ENCODE measurements at regions not wholly inside any gene's neighbourhood (a gene's known extent, or its start where the extent isn't known, plus 50 kb on each side); places are given as distances from the start of the nearest gene placed in this dataset.

DNA sequence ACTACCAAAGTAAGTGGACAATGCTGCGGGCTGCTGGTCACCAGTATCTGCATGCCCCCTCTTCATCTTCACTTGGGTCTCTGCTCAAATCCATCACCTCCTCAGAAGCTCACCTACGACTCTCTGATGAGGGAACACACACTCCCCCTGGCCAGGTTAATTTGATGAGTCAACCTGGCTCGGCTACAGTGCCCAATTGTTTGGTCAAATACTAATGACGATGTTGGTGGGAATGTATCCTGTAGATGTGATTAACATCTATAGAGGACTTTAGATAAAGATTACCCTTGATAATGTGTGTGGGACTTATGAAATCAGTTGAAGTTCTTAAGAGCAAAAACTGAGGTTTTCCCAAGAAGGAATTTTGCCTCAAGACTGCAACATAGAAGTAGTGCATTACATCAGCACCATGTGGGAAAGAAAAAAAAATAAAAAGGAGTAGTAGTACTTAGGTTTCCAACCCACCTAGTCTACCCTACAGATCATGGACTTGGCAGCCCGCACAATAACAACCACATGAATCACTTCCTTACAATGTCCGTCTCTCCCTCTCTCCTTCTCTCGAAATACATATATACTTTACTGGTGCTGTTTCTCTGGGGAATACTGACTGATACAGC, 467.3 kb downstream of the DNAH5 start (continued):
- TF ChIP-seq, protein P1, sequence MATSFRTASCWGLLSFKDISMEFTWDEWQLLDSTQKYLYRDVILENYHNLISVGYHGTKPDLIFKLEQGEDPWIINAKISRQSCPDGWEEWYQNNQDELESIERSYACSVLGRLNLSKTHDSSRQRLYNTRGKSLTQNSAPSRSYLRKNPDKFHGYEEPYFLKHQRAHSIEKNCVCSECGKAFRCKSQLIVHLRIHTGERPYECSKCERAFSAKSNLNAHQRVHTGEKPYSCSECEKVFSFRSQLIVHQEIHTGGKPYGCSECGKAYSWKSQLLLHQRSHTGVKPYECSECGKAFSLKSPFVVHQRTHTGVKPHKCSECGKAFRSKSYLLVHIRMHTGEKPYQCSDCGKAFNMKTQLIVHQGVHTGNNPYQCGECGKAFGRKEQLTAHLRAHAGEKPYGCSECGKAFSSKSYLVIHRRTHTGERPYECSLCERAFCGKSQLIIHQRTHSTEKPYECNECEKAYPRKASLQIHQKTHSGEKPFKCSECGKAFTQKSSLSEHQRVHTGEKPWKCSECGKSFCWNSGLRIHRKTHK (tag by site-specific recombination; IDR thresholded peaks at IDR 0.05) = no peak
- TF ChIP-seq SP2 (tag by site-specific recombination; IDR thresholded peaks at IDR 0.05) = no peak
- TF ChIP-seq, protein P2, sequence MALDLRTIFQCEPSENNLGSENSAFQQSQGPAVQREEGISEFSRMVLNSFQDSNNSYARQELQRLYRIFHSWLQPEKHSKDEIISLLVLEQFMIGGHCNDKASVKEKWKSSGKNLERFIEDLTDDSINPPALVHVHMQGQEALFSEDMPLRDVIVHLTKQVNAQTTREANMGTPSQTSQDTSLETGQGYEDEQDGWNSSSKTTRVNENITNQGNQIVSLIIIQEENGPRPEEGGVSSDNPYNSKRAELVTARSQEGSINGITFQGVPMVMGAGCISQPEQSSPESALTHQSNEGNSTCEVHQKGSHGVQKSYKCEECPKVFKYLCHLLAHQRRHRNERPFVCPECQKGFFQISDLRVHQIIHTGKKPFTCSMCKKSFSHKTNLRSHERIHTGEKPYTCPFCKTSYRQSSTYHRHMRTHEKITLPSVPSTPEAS (tag by site-specific recombination; IDR thresholded peaks at IDR 0.05) = no peak
- no peak for TF ChIP-seq ZNF837 (tag by site-specific recombination; IDR thresholded peaks at IDR 0.05)
- TF ChIP-seq, protein P3, sequence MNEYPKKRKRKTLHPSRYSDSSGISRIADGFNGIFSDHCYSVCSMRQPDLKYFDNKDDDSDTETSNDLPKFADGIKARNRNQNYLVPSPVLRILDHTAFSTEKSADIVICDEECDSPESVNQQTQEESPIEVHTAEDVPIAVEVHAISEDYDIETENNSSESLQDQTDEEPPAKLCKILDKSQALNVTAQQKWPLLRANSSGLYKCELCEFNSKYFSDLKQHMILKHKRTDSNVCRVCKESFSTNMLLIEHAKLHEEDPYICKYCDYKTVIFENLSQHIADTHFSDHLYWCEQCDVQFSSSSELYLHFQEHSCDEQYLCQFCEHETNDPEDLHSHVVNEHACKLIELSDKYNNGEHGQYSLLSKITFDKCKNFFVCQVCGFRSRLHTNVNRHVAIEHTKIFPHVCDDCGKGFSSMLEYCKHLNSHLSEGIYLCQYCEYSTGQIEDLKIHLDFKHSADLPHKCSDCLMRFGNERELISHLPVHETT (tag by site-specific recombination; IDR thresholded peaks at IDR 0.05) = no peak
- TF ChIP-seq ZBTB21 (tag by site-specific recombination; IDR thresholded peaks at IDR 0.05) = no peak
- no peak for TF ChIP-seq REPIN1 (tag by site-specific recombination; IDR thresholded peaks at IDR 0.05; ENCODE audit: low read depth)
- no peak for TF ChIP-seq OVOL3 (tag by site-specific recombination; IDR thresholded peaks at IDR 0.05)
- TF ChIP-seq ZNF221 (tag by site-specific recombination; IDR thresholded peaks at IDR 0.05; ENCODE audit: borderline replicate concordance) = no peak

DNA sequence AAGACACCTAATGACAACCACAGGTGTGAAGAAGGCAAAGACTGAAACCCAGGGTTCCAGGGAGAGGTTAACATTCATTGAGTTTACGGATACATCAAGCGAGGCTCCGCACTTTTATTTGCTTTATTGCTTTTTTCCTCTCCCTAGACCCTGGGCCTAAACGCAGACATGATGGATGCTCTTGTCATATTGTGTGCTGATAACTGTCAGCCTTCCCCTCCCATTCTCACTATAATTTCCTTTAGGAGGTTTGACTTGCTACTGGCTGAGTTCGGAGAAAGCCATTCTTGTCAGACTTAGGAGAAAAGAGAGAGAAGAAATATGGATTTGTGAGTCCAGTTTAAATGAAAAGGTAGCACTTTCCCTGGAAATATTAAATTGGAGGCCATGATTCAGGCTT, 471.6 kb downstream of the DNAH5 start:
- TF ChIP-seq, protein P4, sequence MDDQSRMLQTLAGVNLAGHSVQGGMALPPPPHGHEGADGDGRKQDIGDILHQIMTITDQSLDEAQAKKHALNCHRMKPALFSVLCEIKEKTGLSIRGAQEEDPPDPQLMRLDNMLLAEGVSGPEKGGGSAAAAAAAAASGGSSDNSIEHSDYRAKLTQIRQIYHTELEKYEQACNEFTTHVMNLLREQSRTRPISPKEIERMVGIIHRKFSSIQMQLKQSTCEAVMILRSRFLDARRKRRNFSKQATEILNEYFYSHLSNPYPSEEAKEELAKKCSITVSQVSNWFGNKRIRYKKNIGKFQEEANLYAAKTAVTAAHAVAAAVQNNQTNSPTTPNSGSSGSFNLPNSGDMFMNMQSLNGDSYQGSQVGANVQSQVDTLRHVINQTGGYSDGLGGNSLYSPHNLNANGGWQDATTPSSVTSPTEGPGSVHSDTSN (CRISPR knock-in tag; IDR thresholded peaks at IDR 0.05) = no peak
- no peak for TF ChIP-seq ZNF350 (tag by site-specific recombination; IDR thresholded peaks at IDR 0.05)
- TF ChIP-seq, protein P5, sequence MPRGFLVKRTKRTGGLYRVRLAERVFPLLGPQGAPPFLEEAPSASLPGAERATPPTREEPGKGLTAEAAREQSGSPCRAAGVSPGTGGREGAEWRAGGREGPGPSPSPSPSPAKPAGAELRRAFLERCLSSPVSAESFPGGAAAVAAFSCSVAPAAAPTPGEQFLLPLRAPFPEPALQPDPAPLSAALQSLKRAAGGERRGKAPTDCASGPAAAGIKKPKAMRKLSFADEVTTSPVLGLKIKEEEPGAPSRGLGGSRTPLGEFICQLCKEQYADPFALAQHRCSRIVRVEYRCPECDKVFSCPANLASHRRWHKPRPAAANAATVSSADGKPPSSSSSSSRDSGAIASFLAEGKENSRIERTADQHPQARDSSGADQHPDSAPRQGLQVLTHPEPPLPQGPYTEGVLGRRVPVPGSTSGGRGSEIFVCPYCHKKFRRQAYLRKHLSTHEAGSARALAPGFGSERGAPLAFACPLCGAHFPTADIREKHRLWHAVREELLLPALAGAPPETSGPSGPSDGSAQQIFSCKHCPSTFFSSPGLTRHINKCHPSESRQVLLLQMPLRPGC (tag by site-specific recombination; IDR thresholded peaks at IDR 0.05) = no peak
- no peak for TF ChIP-seq EGR2 (tag by site-specific recombination; IDR thresholded peaks at IDR 0.05; ENCODE audit: low read depth)
- no peak for TF ChIP-seq ZNF341 (tag by site-specific recombination; IDR thresholded peaks at IDR 0.05; ENCODE audit: low read depth)
- TF ChIP-seq ZBTB7A (tag by site-specific recombination; IDR thresholded peaks at IDR 0.05; ENCODE audit: low read depth) = no peak
- no peak for TF ChIP-seq ZNF624 (tag by site-specific recombination; IDR thresholded peaks at IDR 0.05)
- no peak for TF ChIP-seq ZNF48 (tag by site-specific recombination; IDR thresholded peaks at IDR 0.05)
- TF ChIP-seq, protein P6, sequence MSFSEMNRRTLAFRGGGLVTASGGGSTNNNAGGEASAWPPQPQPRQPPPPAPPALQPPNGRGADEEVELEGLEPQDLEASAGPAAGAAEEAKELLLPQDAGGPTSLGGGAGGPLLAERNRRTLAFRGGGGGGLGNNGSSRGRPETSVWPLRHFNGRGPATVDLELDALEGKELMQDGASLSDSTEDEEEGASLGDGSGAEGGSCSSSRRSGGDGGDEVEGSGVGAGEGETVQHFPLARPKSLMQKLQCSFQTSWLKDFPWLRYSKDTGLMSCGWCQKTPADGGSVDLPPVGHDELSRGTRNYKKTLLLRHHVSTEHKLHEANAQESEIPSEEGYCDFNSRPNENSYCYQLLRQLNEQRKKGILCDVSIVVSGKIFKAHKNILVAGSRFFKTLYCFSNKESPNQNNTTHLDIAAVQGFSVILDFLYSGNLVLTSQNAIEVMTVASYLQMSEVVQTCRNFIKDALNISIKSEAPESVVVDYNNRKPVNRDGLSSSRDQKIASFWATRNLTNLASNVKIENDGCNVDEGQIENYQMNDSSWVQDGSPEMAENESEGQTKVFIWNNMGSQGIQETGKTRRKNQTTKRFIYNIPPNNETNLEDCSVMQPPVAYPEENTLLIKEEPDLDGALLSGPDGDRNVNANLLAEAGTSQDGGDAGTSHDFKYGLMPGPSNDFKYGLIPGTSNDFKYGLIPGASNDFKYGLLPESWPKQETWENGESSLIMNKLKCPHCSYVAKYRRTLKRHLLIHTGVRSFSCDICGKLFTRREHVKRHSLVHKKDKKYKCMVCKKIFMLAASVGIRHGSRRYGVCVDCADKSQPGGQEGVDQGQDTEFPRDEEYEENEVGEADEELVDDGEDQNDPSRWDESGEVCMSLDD (tag by site-specific recombination; IDR thresholded peaks at IDR 0.05) = no peak
- no peak for TF ChIP-seq ZNF155 (tag by site-specific recombination; IDR thresholded peaks at IDR 0.05)
- TF ChIP-seq, protein P7, sequence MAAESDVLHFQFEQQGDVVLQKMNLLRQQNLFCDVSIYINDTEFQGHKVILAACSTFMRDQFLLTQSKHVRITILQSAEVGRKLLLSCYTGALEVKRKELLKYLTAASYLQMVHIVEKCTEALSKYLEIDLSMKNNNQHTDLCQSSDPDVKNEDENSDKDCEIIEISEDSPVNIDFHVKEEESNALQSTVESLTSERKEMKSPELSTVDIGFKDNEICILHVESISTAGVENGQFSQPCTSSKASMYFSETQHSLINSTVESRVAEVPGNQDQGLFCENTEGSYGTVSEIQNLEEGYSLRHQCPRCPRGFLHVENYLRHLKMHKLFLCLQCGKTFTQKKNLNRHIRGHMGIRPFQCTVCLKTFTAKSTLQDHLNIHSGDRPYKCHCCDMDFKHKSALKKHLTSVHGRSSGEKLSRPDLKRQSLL (tag by site-specific recombination; IDR thresholded peaks at IDR 0.05) = no peak
- no peak for TF ChIP-seq ZNF394 (tag by site-specific recombination; IDR thresholded peaks at IDR 0.05; ENCODE audit: borderline replicate concordance)
- TF ChIP-seq ZFHX2 (tag by site-specific recombination; conservative IDR thresholded peaks at IDR 0.05) = no peak
- no peaks in the 10 kb centered on the region for H3K4me1 ChIP-seq (ENCODE audit: control insufficient read depth, insufficient read depth, low read length)
- CTCF ChIA-PET = no interaction called here

More for the DNA sequence above, 471.6 kb downstream of the DNAH5 start:
- Histone ChIP-seq H3K27ac (ENCODE audit: extremely low read depth, low read depth, low read length) (no peak overlapping the region), H3K4me3 (ENCODE audit: low read depth, low read length) (no peak overlapping the region), H3K9me3 (ENCODE audit: control insufficient read depth, insufficient read depth, low read depth, low read length) (no peaks in the 10 kb centered on the region), H3K36me3 (ENCODE audit: control insufficient read depth in 2 of 2, insufficient read depth in 1 of 2, low read length in 2 of 2) (no peaks in the 10 kb centered on the region)
- POLR2A ChIA-PET = no interaction called here
